Liver (tissue), 3 donors: ENCODE measurements at regions not wholly inside any gene's neighbourhood (a gene's known extent, or its start where the extent isn't known, plus 50 kb on each side); places are given as distances from the start of the nearest gene placed in this dataset.

Experiments used
- TF ChIP-seq, protein P1 (sequence below): fragments of 150-350 bp; IDR thresholded peaks from 2 replicates; pipeline ENCODE4 v1.5.1; 2017; ENCODE audit warnings: improper control_type of control experiment, low read depth, low read length; ENCODE audit not compliant: missing input control
- TF ChIP-seq, protein P2 (sequence below): IDR thresholded peaks from 2 replicates; pipeline ENCODE4 v1.6.1; 2016; ENCODE audit warnings: antibody characterized with exemption
- TF ChIP-seq, protein P3 (sequence below): IDR thresholded peaks from 2 replicates; pipeline ENCODE4 v1.6.1; 2016; ENCODE audit warnings: antibody characterized with exemption
- donor health status: healthy.
- donor health status: healthy.

DNA sequence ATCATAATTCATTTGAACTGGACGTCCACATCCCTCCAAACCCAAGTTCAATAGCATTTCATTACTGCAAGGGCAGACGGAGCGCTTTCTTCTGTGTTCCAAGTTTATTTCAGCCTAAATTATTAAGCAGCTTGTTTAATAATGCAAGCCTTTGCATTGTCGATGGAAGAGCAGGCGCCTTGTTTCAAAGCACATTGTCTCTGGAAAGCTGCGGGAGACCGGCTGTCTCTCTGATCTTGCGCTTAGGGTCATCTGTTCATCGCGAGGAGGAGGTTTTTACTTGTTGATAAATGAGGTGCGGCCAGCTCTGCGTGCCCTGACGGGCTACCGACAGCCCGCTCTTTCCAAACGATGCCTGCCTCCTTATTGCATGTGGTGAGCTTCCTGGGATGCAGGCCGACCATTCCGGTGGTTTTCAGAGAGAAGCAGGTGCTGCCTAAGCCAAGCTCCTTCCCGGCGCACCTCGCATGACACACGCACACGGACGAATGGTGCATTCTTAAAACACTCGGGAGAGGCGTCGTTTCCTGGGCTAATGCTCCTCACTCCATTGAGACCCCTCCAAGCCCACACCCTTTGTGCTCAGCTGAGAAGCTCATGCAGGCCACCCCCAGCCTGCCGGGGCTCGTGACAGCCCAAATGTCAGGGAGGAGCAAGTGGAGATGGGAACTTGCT is 456.9 kb downstream of the BRD1 start:
- TF ChIP-seq, protein P1, sequence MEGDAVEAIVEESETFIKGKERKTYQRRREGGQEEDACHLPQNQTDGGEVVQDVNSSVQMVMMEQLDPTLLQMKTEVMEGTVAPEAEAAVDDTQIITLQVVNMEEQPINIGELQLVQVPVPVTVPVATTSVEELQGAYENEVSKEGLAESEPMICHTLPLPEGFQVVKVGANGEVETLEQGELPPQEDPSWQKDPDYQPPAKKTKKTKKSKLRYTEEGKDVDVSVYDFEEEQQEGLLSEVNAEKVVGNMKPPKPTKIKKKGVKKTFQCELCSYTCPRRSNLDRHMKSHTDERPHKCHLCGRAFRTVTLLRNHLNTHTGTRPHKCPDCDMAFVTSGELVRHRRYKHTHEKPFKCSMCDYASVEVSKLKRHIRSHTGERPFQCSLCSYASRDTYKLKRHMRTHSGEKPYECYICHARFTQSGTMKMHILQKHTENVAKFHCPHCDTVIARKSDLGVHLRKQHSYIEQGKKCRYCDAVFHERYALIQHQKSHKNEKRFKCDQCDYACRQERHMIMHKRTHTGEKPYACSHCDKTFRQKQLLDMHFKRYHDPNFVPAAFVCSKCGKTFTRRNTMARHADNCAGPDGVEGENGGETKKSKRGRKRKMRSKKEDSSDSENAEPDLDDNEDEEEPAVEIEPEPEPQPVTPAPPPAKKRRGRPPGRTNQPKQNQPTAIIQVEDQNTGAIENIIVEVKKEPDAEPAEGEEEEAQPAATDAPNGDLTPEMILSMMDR, result no peak
- TF ChIP-seq, protein P2, sequence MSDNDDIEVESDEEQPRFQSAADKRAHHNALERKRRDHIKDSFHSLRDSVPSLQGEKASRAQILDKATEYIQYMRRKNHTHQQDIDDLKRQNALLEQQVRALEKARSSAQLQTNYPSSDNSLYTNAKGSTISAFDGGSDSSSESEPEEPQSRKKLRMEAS, result no peak
- TF ChIP-seq, protein P3, sequence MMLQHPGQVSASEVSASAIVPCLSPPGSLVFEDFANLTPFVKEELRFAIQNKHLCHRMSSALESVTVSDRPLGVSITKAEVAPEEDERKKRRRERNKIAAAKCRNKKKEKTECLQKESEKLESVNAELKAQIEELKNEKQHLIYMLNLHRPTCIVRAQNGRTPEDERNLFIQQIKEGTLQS, result no peak
